ENCODE measurements at regions not wholly inside any gene's neighbourhood (a gene's known extent, or its start where the extent isn't known, plus 50 kb on each side); places are given as distances from the start of the nearest gene placed in this dataset.

GRCh38 chr1:218101409-218101808, 183.7 kb upstream of the RRP15 start:
- TF ChIP-seq ISL1 (CRISPR knock-in tag; IDR thresholded peaks at IDR 0.05) (no peak), RARB (CRISPR knock-in tag; IDR thresholded peaks at IDR 0.05) (no peak), ESRRG (CRISPR knock-in tag; IDR thresholded peaks at IDR 0.05) (no peak)
- TF ChIP-seq, protein P1, sequence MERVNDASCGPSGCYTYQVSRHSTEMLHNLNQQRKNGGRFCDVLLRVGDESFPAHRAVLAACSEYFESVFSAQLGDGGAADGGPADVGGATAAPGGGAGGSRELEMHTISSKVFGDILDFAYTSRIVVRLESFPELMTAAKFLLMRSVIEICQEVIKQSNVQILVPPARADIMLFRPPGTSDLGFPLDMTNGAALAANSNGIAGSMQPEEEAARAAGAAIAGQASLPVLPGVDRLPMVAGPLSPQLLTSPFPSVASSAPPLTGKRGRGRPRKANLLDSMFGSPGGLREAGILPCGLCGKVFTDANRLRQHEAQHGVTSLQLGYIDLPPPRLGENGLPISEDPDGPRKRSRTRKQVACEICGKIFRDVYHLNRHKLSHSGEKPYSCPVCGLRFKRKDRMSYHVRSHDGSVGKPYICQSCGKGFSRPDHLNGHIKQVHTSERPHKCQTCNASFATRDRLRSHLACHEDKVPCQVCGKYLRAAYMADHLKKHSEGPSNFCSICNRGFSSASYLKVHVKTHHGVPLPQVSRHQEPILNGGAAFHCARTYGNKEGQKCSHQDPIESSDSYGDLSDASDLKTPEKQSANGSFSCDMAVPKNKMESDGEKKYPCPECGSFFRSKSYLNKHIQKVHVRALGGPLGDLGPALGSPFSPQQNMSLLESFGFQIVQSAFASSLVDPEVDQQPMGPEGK (CRISPR knock-in tag; IDR thresholded peaks at IDR 0.05; ENCODE audit: borderline replicate concordance) = no peak

Data from SK-N-SH treated with all-trans-retinoic acid at 6 μM for 48 hours (cell line).